Thyroid gland (tissue), 4 donors: ENCODE measurements at regions not wholly inside any gene's neighbourhood (a gene's known extent, or its start where the extent isn't known, plus 50 kb on each side); places are given as distances from the start of the nearest gene placed in this dataset.

Experiments
- CTCF ChIP-seq, 6 experiments: fragments of 200-600 bp in 3 of 6; fragments of 450-650 bp in 3 of 6; sonication (generic) in 3 of 6; IDR thresholded peaks; one replicate each; pipeline ENCODE4 v1.5.1; 2016 to 2019; ENCODE audit warnings: antibody characterized with exemption in 6 of 6, mild to moderate bottlenecking in 2 of 6, inconsistent platforms in 1 of 6, moderate library complexity in 1 of 6
- POLR2A ChIP-seq, 2 donors: fragments of 450-650 bp; IDR thresholded peaks; one replicate each; pipeline ENCODE4 v1.6.1; 2017; ENCODE audit warnings: antibody characterized with exemption in 2 of 2, mild to moderate bottlenecking in 2 of 2, moderate library complexity in 1 of 2

GRCh38 chr17:72063262-72063661 lies 57.6 kb upstream of the SOX9 start:
- no peak for TF ChIP-seq CTCF (IDR thresholded peaks at IDR 0.05)
- TF ChIP-seq POLR2A (IDR thresholded peaks at IDR 0.05): no peak
